ENCODE measurements at regions not wholly inside any gene's neighbourhood (a gene's known extent, or its start where the extent isn't known, plus 50 kb on each side); places are given as distances from the start of the nearest gene placed in this dataset.
A peak's percentile ranks its signal among the peaks of the same experiment; 100 is the strongest.

- no peak for DNase-seq (ENCODE audit: low read depth)
These were observed 86.9 kb upstream of the SPATA31D4 start for GRCh38 chr9:81841333-81841732.

- DNase-seq (ENCODE audit: low read depth): no peak
These were observed 84.1 kb upstream of the SPATA31D4 start for GRCh38 chr9:81844131-81844567.

DNA sequence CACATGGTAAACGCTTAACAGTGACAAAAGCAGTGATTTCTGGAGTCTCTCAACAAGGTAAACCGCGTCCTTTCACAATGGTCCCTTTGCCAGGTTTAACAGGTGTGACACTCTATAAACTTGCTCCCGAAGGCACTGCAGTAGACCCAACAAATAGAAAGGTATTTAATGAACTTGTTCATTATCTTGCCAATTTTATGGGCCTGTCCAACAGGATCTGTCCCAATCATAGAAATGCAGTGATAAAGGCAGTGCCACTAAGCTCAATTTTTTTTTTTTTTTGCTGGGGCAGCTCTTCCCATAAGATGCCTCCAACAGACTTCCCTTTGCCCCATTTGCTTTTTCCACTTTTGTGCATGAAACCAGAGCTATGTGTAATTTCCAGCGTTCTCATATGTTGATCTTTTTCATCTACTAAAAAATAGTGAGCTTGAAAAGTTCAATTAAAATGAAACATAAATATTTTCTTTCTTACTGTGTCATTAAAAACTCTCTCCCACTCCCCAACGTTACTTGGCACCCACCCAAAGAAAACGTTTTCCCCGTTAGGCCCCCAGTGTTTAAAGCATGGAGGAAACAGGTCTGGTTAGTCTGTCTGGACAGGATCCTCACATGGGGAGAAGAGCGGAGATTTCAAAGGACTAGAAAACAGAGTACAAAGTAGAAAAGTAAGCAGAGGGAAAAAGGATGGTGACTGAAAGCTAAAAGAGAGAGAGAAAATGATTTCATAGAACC is 80.9 kb upstream of the SPATA31D4 start:
- no peak for DNase-seq (ENCODE audit: low read depth)

DNA sequence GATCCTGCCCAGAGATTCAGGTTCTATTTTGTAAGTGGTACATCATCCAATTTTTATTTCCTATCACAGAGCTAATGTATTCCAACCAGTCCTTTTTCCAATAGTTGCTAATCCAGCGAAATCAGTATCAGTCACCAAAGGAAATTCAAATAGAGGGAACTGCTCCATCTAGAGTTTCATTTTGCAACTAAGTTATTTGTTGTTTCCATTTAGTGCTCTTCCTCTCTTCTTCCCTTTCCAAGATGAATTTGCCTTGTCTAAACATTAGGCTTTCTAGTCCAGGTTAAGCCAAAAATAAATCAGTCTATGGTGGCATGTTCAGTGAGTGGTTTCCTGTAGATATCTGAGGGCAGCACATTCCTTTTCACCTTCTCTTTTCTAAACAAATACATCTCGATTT is 79.8 kb upstream of the SPATA31D4 start:
- peak; percentile 44 for DNase-seq (ENCODE audit: low read depth)

DNA sequence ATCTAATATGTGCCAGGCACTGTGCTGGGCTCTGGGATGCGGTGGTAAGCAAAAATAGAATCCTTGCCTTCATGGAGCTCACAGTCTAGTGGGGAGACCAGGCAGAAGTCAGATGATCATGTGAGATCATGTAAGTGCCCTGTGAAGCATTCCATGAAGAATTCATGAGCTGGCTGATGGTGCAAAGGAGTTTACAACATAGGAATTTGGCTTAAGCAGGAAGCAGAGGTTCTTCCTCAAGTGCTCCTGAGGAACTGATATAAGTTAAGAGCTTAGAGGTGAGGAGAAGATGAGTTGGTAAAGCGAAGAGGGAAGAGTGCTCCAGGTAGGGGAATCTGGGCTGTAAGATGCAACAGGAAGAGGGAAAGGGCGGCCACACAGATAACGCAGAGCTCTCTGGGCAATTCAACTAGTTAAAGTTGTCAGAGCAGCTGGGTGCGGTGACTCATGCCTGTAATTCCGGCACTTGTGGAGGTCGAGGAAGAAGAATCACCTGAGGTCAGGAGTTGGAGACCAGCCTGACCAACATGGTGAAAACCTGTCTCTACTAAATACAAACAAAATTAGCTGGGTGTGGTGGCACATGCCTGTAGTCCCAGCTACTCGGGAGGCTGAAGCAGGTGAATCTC is 78.5 kb upstream of the SPATA31D4 start:
- DNase-seq (ENCODE audit: low read depth): peak; percentile 38

DNA sequence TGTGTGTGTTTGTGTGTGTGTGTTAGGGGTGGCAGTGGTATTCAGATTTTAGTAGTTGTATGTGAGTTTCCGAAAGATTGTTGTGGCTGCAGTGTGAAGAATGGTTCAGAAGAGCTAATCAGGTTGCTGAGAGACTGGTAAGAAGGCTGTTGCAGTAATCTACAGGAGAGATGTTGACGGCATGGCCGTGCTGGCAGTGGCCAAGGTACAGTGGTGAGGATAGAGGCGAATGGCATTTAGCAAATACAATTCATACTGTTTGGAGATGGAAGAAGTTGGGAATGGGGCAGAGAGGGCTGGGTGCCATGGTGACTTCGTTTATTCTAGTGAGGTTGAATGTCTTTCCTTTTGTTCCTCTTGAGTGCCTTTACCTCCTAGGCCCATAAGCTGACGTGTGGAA is 77.5 kb upstream of the SPATA31D4 start:
- no peak for DNase-seq (ENCODE audit: low read depth)

DNA sequence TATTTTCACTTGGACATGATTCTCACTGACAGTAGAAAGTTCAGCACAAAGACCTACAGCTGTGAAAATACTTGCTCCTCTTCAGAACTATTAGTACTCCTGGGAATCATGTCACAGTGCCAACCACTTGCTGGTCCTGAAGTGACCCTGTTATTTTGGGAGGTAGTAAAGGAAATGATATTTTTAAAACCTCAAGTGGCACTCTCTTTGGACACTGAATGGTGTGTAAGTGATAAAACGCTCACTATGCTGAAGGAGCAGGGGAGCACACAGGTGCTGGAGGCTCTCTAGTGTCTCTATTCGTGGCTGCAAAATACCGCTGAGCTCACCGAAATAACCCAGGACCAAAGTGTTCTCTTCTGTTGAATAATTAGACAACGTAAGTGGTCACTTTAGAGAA is 76.9 kb upstream of the SPATA31D4 start:
- DNase-seq (ENCODE audit: low read depth): peak; percentile 56

GRCh38 chr9:81852820-81853219 is 75.4 kb upstream of the SPATA31D4 start:
- DNase-seq (ENCODE audit: low read depth): no peak

DNA sequence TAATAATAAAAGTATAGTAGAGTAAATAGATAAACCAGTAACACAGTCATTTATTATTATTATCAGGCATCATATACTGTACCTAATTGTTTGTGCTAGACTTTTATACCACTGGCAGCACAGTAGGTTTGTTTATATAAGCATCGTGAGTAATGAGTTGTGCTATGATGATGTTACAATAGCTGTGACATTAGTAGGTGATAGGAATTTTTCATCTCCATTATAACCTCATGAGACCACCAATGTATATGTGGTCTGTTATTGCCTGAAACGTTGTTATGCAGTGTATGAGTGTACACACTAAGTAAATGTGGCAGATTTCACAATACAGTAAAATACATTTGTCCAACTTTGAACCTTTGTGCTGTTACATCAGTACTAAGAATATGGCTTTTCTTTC is 72.7 kb upstream of the SPATA31D4 start:
- no peak for DNase-seq (ENCODE audit: low read depth)

DNA sequence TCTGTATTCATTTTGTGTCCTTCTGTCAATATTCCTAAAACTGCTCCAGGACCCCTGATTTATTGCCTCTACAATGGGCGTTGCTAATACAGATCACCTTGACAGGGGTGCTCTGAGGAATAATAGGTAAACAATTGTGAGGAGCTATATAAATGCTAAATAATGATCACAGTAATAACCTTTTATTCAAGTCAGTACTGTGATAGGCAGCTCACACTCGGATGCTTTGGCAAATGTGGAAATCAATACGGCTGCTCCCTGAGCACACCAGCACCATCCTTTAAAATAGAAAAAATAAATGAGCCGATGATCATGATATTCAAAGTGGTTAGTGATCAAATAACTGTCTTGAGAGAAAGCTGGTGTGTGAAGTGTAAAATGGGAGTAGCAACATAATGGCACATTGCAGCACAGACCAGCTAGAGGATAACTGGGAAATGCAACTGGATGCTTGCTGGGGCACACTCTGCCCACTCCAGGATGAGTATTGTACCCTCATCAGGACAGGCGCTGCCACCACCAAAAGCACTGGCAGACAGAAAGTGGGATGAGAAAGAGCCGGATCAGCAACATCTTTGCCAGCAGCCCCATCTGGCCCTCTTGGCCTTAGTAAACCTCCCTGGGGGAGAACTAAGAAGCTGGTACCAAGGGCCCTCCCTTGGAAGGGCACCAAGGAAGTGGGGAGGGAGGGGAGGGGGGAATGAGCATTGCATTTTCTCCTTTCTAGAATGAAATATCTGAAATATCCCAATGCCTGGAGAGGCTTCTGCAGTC is 69.4 kb upstream of the SPATA31D4 start:
- DNase-seq (ENCODE audit: low read depth): no peak

DNA sequence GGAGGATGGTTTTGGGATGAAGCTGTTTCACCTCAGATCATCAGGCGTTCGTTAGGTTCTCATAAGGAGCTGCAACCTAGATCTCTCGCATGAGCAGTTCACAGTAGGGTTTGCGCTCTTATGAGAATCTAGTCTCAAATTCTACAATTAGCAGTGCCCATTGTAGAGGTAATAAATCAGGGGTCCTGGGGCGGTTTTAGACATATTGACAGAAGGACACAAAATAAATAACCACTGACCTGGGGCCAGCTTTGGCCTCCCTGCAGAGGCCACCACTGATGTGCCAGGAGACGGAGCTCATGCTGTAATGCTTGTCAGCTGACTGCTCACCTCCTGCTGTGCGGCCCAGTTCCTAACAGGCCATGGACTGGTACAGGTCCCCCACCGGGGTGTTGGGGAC is 67.6 kb upstream of the SPATA31D4 start:
- DNase-seq (ENCODE audit: low read depth): no peak

DNA sequence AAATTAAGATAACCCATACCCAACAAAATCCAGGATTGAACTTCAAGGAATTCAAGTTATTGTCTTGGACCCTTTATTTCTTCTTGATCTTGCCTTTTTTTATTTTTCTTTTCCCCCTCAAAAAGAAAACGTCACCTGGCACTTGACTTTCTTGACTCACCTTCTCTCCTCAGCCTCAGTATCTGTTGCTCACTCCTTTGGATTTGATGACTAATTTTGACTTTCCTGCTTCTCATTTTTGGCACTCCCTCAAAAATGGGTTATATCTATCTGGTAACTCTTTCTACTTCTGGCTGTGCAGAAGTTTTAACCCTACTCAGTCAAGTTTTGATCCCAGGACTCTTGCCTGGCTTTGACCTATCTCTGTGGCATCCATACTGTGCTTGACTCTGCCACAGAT is 66.6 kb upstream of the SPATA31D4 start:
- DNase-seq (ENCODE audit: low read depth): no peak

DNA sequence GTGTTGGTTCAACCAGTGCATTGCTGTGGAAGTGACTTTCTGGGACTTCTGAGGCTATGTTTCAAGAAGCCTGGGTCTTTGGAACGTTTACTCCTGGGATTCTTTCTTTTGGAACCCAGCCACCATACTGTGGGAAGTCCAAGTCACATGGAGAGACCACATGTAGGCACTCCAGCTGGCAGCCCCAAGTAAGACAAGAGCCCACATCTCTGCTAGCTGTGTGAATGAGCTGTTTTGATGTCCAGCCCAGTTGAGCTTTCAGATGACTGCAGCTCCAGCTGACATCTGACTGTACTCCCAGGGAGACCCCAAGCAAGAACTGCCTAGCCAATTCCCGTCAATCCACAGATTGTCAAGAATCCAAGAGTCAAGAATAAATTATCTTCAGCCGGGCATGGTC is 60.1 kb upstream of the SPATA31D4 start:
- no peak for DNase-seq (ENCODE audit: low read depth)

DNA sequence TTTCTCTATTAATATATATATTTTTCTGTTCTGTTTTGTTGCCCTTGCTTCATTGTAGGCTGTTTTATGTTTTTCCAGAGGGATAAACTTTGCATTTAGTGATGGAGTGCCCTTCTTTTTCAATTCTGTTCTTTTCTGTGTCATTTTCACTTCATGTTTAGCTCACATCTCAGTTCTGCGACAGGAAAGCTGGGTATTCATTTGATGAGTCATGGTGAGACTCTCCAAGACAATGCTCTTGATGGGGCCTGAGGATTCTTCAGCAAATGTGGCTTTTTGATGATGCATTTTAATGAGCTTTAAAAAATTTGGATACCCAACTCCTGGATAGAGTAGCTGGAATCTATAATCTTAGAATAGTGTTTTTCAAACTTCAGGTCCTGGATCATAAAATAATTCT is 56.5 kb upstream of the SPATA31D4 start:
- peak; percentile 45 for DNase-seq (ENCODE audit: low read depth)

DNA sequence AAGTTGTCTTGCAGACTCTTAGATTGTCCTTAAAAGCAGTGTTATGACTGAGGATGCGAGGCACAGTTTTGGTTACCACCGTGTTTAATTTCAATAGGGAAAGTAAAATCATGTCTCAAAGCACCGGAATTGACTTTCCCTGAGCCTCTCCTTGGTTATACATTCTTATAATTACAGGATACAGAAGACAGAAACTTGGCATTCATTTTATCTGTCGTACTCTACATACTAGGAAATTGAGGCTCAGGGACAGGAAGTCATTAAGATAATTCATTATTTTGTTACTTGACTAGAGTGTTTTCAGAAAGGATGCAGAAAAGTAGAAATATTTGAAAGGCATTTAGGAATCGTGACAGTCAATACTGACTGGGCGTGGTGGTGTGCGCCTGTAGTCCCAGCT is 54.0 kb upstream of the SPATA31D4 start:
- no peak for DNase-seq (ENCODE audit: low read depth)

DNA sequence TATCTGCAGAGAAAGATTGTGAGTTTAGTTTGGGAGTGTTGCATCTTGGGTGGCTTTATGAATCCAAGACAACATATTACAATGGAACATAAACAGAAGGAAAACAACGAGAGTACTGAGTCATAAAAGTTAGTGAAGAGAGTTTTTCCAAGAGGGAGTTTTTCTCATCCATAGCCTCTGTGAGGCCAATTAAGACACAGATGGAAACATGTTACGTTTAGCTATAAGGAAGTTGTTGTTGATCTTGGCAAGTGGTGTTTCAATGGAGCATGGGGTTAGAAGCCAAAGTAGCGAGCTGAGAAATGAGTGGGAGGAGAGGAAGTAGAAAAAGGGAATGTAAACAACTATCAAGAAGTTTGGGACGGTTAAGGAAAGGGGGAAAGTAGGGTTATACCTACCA is 53.3 kb upstream of the SPATA31D4 start:
- DNase-seq (ENCODE audit: low read depth): peak; percentile 10

- DNase-seq (ENCODE audit: low read depth): no peak
These were observed 51.2 kb upstream of the SPATA31D4 start for GRCh38 chr9:81877047-81877446.

All from myocyte (in vitro differentiated cells).